KMS-11 (cell line): ENCODE measurements at regions not wholly inside any gene's neighbourhood (a gene's known extent, or its start where the extent isn't known, plus 50 kb on each side); places are given as distances from the start of the nearest gene placed in this dataset.

Experiments used
- H2AFZ ChIP-seq: fragments of 200-600 bp; sonication (generic); 2 replicates; pipeline ENCODE4 v1.6.1; 2016; ENCODE audit warnings: antibody characterized with exemption, mixed run types, low read depth
- H3K27ac ChIP-seq: fragments of 200-600 bp; sonication (generic); 2 replicates; pipeline ENCODE4 v1.6.1; 2016; ENCODE audit warnings: mild to moderate bottlenecking, mixed run types
- H3K27me3 ChIP-seq: fragments of 200-600 bp; sonication (generic); 2 replicates; pipeline ENCODE4 v1.6.1; 2017; ENCODE audit warnings: mild to moderate bottlenecking, low read depth, mixed run types, moderate library complexity; ENCODE audit not compliant: insufficient read depth
- H3K36me3 ChIP-seq: fragments of 200-600 bp; sonication (generic); 2 replicates; pipeline ENCODE4 v1.6.1; 2017; ENCODE audit warnings: mild to moderate bottlenecking, mixed run types; ENCODE audit not compliant: insufficient read depth
- H3K4me1 ChIP-seq: fragments of 200-600 bp; sonication (generic); 2 replicates; pipeline ENCODE4 v1.6.1; 2016; ENCODE audit warnings: mild to moderate bottlenecking, low read depth, mixed run types; ENCODE audit not compliant: poor library complexity, severe bottlenecking
- H3K4me2 ChIP-seq: fragments of 200-600 bp; sonication (generic); 2 replicates; pipeline ENCODE4 v1.7.0; 2016; ENCODE audit warnings: mild to moderate bottlenecking, mixed run types
- H3K4me3 ChIP-seq: fragments of 200-600 bp; sonication (generic); IDR thresholded peaks from 2 replicates; pipeline ENCODE4 v1.6.1; 2017; ENCODE audit warnings: low read depth, low read length, mixed read lengths; ENCODE audit not compliant: insufficient read depth
- H3K79me2 ChIP-seq: fragments of 200-600 bp; sonication (generic); 2 replicates; pipeline ENCODE4 v1.6.1; 2016; ENCODE audit warnings: low read depth, mixed run types; ENCODE audit not compliant: insufficient read depth
- H3K9ac ChIP-seq: fragments of 200-600 bp; sonication (generic); 2 replicates; pipeline ENCODE4 v1.6.1; 2016; ENCODE audit warnings: mild to moderate bottlenecking, mixed run types
- H4K20me1 ChIP-seq: fragments of 200-600 bp; sonication (generic); 2 replicates; pipeline ENCODE4 v1.6.1; 2016; ENCODE audit warnings: mild to moderate bottlenecking, mixed run types; ENCODE audit not compliant: insufficient read depth
- TF ChIP-seq, protein P1 (sequence below): fragments of 200-600 bp; sonication (generic); conservative IDR thresholded peaks from 2 replicates; pipeline ENCODE4 v1.6.1; 2017; ENCODE audit warnings: low read depth, mild to moderate bottlenecking, antibody characterized with exemption, low read length, moderate library complexity, mixed read lengths

DNA sequence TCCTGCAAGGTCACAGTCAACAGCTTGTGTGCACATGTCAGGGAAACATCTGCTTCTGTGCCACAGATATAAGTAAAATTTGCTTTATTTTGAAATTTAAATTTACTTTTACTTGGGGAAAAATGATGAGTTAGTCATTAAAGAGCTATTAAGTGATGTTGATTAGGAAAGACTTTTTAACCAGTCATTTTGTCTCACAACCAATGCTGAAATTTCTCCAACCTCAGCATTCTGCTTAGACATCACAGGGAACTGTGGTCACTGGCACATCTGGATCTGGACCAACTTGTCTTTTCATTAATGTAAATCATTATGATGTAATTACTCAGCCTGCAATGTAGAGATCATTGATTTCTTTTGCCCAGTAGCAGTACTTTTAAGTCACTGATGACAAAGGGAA lies 301.0 kb downstream of the TTLL7 start:
- Histone ChIP-seq H3K27ac (no peak overlapping the region), H3K27me3 (no peaks in the 10 kb centered on the region), H3K4me3 (no peak overlapping the region), H2AFZ (no peak overlapping the region), H3K79me2 (no peaks in the 10 kb centered on the region), H3K9ac (no peak overlapping the region), H4K20me1 (no peaks in the 10 kb centered on the region), H3K4me1 (no peaks in the 10 kb centered on the region), H3K4me2 (no peak overlapping the region), H3K36me3 (no peaks in the 10 kb centered on the region)
- TF ChIP-seq, protein P1, sequence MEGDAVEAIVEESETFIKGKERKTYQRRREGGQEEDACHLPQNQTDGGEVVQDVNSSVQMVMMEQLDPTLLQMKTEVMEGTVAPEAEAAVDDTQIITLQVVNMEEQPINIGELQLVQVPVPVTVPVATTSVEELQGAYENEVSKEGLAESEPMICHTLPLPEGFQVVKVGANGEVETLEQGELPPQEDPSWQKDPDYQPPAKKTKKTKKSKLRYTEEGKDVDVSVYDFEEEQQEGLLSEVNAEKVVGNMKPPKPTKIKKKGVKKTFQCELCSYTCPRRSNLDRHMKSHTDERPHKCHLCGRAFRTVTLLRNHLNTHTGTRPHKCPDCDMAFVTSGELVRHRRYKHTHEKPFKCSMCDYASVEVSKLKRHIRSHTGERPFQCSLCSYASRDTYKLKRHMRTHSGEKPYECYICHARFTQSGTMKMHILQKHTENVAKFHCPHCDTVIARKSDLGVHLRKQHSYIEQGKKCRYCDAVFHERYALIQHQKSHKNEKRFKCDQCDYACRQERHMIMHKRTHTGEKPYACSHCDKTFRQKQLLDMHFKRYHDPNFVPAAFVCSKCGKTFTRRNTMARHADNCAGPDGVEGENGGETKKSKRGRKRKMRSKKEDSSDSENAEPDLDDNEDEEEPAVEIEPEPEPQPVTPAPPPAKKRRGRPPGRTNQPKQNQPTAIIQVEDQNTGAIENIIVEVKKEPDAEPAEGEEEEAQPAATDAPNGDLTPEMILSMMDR = no peak

DNA sequence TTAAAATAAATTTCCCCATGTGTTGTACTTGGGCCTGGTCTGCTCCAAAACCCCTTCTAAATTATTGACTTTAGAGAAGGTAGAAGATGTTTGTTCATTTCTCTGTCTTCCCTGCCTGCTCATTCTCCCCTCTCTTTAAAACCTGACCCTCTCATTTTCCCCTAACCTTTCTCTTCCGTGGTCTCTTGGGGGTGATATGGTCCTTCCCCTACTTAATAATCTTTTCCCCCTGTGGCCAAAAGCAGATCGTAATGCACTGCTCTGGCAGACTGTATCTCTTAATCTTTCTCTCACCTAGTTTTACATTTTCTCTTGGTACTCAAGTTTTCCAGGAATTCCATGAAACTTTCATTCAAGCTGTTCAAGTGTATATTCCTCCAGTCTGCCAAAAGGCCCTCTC lies 301.7 kb downstream of the TTLL7 start:
- Histone ChIP-seq H3K4me2 (no peak overlapping the region), H3K79me2 (no peaks in the 10 kb centered on the region), H3K27ac (no peak overlapping the region), H3K4me3 (no peak overlapping the region), H3K4me1 (no peaks in the 10 kb centered on the region), H2AFZ (no peak overlapping the region), H3K36me3 (no peaks in the 10 kb centered on the region), H4K20me1 (no peaks in the 10 kb centered on the region), H3K9ac (no peak overlapping the region), H3K27me3 (no peaks in the 10 kb centered on the region)
- TF ChIP-seq, protein P1 = no peak

DNA sequence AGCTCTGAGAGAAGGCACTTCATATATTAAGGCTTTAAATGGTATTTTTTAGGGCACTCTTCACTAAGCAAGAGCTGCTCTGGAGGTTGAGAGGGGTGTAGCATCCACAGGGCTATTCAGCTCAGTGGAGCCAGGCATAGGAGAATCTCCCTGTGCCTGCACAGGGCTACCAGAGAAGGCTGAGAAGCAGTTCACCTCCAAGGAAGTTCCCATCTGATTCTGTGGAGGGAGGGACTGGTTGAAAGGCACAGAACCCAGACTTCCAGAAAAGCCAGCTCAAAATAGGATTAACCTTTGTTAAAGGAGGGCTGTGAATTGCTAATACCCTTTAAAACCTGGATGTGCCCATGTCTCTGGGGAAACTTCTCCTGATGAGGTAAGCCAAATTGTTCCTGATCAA lies 304.5 kb downstream of the TTLL7 start:
- H3K27ac ChIP-seq = no peak overlapping the region
- H3K27me3 ChIP-seq = no peaks in the 10 kb centered on the region
- H3K79me2 ChIP-seq = no peaks in the 10 kb centered on the region
- H3K4me3 ChIP-seq = no peak overlapping the region
- no peak overlapping the region for H2AFZ ChIP-seq
- no peak overlapping the region for H3K9ac ChIP-seq
- H3K36me3 ChIP-seq = no peaks in the 10 kb centered on the region
- H3K4me2 ChIP-seq = no peak overlapping the region
- TF ChIP-seq, protein P1 = no peak
- H3K4me1 ChIP-seq = no peaks in the 10 kb centered on the region
- no peaks in the 10 kb centered on the region for H4K20me1 ChIP-seq

DNA sequence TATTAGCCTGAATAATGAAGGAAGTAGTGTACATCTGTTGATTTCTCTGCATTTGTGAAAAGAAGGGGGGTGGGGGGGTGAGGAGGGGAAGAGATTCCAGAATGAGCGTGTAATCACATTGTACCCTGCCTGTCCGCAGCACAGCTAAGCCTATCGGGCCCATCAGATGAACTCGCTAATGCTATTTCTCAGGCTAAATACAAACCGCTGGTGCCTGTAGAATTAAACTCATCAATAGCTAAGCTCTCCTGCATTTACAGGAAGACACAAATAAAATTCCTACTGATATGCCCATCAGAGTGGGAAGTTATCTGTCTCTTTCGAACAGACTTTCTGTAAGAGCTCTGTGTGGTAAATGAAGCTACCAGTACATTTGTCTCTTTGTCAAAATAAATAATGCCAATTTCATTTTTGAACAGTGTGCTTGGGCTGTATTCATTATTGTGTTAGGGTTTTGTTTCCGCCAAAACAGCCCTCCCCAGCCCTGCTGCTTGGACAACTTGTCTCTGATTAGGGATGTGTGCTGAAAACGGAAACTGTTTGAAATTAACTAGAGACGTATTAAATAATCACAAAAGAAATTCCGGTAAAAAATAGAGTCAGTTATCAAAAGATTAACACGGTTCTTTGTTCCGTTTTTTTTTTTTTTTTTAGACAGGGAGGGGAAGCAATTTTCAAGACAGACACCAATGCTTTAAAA lies 305.4 kb downstream of the TTLL7 start:
- no peak overlapping the region for H3K9ac ChIP-seq
- no peak overlapping the region for H2AFZ ChIP-seq

More for the DNA sequence above, 305.4 kb downstream of the TTLL7 start:
- no peaks in the 10 kb centered on the region for H4K20me1 ChIP-seq
- no peak overlapping the region for H3K4me2 ChIP-seq
- H3K79me2 ChIP-seq = no peaks in the 10 kb centered on the region
- no peak overlapping the region for H3K27ac ChIP-seq
- no peaks in the 10 kb centered on the region for H3K4me1 ChIP-seq
- no peaks in the 10 kb centered on the region for H3K36me3 ChIP-seq
- no peak overlapping the region for H3K4me3 ChIP-seq
- H3K27me3 ChIP-seq = no peaks in the 10 kb centered on the region
- TF ChIP-seq, protein P1 = no peak
